ENCODE measurements at regions not wholly inside any gene's neighbourhood (a gene's known extent, or its start where the extent isn't known, plus 50 kb on each side); places are given as distances from the start of the nearest gene placed in this dataset.

- TF ChIP-seq, protein P1, sequence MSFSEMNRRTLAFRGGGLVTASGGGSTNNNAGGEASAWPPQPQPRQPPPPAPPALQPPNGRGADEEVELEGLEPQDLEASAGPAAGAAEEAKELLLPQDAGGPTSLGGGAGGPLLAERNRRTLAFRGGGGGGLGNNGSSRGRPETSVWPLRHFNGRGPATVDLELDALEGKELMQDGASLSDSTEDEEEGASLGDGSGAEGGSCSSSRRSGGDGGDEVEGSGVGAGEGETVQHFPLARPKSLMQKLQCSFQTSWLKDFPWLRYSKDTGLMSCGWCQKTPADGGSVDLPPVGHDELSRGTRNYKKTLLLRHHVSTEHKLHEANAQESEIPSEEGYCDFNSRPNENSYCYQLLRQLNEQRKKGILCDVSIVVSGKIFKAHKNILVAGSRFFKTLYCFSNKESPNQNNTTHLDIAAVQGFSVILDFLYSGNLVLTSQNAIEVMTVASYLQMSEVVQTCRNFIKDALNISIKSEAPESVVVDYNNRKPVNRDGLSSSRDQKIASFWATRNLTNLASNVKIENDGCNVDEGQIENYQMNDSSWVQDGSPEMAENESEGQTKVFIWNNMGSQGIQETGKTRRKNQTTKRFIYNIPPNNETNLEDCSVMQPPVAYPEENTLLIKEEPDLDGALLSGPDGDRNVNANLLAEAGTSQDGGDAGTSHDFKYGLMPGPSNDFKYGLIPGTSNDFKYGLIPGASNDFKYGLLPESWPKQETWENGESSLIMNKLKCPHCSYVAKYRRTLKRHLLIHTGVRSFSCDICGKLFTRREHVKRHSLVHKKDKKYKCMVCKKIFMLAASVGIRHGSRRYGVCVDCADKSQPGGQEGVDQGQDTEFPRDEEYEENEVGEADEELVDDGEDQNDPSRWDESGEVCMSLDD (CRISPR knock-in tag; IDR thresholded peaks at IDR 0.05; ENCODE audit: borderline replicate concordance), result no peak
- TF ChIP-seq CERS6 (CRISPR knock-in tag; IDR thresholded peaks at IDR 0.05), result no peak
- peak; percentile 56; the same call in 1 of the 2 replicates for TF ChIP-seq GATAD1 (CRISPR knock-in tag; IDR thresholded peaks at IDR 0.05)
- no peak for TF ChIP-seq ZNF616 (CRISPR knock-in tag; IDR thresholded peaks at IDR 0.05; ENCODE audit: low read depth)
- no peak for TF ChIP-seq HNRNPK (IDR thresholded peaks at IDR 0.05; ENCODE audit: low read depth, low read length, poor library complexity, severe bottlenecking)
- peak; percentile 68 for TF ChIP-seq CBX1 (IDR thresholded peaks at IDR 0.05; ENCODE audit: low read depth)
- TF ChIP-seq MIER2 (CRISPR knock-in tag; IDR thresholded peaks at IDR 0.05), result peak; percentile 77
- TF ChIP-seq ATAD3A (CRISPR knock-in tag; IDR thresholded peaks at IDR 0.05), result no peak
- peak; percentile 49; the same call in 1 of the 2 replicates for TF ChIP-seq KLF6 (CRISPR knock-in tag; IDR thresholded peaks at IDR 0.05)
- TF ChIP-seq ZNF556 (CRISPR knock-in tag; IDR thresholded peaks at IDR 0.05; ENCODE audit: borderline replicate concordance), result peak; percentile 72; the same call in 1 of the 2 replicates
- no peak for TF ChIP-seq ZSCAN20 (CRISPR knock-in tag; IDR thresholded peaks at IDR 0.05; ENCODE audit: borderline replicate concordance)
- TF ChIP-seq GATAD2A (CRISPR knock-in tag; IDR thresholded peaks at IDR 0.05), result peak; percentile 86
- peak; percentile 83 for TF ChIP-seq ARID5B (CRISPR knock-in tag; IDR thresholded peaks at IDR 0.05)
These were observed 177.9 kb upstream of the ZNF184 start (continued) for GRCh38 chr6:27650620-27651370.

Data from HepG2 (cell line).